ENCODE measurements at regions not wholly inside any gene's neighbourhood (a gene's known extent, or its start where the extent isn't known, plus 50 kb on each side); places are given as distances from the start of the nearest gene placed in this dataset.

DNA sequence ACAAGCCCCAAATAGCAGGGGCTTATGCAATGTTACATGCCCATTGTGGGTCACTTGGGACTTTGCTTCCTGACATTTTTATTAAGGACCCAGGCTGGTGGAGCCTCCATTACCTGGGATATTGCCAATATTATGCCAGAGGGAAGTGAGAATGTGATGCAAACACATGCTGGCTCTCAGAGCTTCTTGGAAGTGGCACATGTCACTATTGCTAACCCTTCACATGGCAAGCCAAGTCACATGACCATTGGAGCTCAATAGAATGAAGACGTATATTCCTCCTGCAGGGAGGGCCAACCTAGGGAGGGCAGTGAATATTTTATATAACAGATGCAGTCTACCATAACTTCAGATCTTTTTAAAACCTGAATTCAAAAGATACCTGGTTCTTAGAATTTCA is 140.7 kb upstream of the ZFP64 start (continued):
- TF ChIP-seq, protein P1, sequence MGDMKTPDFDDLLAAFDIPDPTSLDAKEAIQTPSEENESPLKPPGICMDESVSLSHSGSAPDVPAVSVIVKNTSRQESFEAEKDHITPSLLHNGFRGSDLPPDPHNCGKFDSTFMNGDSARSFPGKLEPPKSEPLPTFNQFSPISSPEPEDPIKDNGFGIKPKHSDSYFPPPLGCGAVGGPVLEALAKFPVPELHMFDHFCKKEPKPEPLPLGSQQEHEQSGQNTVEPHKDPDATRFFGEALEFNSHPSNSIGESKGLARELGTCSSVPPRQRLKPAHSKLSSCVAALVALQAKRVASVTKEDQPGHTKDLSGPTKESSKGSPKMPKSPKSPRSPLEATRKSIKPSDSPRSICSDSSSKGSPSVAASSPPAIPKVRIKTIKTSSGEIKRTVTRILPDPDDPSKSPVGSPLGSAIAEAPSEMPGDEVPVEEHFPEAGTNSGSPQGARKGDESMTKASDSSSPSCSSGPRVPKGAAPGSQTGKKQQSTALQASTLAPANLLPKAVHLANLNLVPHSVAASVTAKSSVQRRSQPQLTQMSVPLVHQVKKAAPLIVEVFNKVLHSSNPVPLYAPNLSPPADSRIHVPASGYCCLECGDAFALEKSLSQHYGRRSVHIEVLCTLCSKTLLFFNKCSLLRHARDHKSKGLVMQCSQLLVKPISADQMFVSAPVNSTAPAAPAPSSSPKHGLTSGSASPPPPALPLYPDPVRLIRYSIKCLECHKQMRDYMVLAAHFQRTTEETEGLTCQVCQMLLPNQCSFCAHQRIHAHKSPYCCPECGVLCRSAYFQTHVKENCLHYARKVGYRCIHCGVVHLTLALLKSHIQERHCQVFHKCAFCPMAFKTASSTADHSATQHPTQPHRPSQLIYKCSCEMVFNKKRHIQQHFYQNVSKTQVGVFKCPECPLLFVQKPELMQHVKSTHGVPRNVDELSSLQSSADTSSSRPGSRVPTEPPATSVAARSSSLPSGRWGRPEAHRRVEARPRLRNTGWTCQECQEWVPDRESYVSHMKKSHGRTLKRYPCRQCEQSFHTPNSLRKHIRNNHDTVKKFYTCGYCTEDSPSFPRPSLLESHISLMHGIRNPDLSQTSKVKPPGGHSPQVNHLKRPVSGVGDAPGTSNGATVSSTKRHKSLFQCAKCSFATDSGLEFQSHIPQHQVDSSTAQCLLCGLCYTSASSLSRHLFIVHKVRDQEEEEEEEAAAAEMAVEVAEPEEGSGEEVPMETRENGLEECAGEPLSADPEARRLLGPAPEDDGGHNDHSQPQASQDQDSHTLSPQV (IDR thresholded peaks at IDR 0.05) = no peak
- TF ChIP-seq SMARCA5 (IDR thresholded peaks at IDR 0.05) = no peak
- TF ChIP-seq, protein P2, sequence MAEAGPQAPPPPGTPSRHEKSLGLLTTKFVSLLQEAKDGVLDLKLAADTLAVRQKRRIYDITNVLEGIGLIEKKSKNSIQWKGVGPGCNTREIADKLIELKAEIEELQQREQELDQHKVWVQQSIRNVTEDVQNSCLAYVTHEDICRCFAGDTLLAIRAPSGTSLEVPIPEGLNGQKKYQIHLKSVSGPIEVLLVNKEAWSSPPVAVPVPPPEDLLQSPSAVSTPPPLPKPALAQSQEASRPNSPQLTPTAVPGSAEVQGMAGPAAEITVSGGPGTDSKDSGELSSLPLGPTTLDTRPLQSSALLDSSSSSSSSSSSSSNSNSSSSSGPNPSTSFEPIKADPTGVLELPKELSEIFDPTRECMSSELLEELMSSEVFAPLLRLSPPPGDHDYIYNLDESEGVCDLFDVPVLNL (IDR thresholded peaks at IDR 0.05; ENCODE audit: low read depth, low read length) = no peak
- no peak for TF ChIP-seq BHLHE40 (IDR thresholded peaks at IDR 0.05; ENCODE audit: borderline replicate concordance in 1 of 2, low read depth in 2 of 2, low read length in 1 of 2)
- no peak for TF ChIP-seq NFYB (IDR thresholded peaks at IDR 0.05; ENCODE audit: insufficient read depth, low read depth, low read length)
- no peak for TF ChIP-seq NR2C1 (IDR thresholded peaks at IDR 0.05)
- TF ChIP-seq EGR1 (IDR thresholded peaks at IDR 0.05; ENCODE audit: borderline replicate concordance in 1 of 2, low read depth in 2 of 2, low read length in 2 of 2) = no peak
- no peak for TF ChIP-seq MTA2 (IDR thresholded peaks at IDR 0.05; ENCODE audit: low read depth)
- no peak for TF ChIP-seq RBBP5 (conservative IDR thresholded peaks at IDR 0.05)
- TF ChIP-seq RUNX3 (IDR thresholded peaks at IDR 0.05; ENCODE audit: low read length) = no peak
- TF ChIP-seq TAF1 (IDR thresholded peaks at IDR 0.05; ENCODE audit: borderline replicate concordance, low read depth, low read length) = no peak

Measured in GM12878 (cell line).